Breast epithelium (tissue), 3 donors: ENCODE measurements at regions not wholly inside any gene's neighbourhood (a gene's known extent, or its start where the extent isn't known, plus 50 kb on each side); places are given as distances from the start of the nearest gene placed in this dataset.

Source experiments
- CTCF ChIP-seq, 3 donors: fragments of 450-650 bp; IDR thresholded peaks; one replicate each; pipeline ENCODE4 v1.5.1; 2016 to 2017; ENCODE audit warnings: antibody characterized with exemption in 3 of 3, mild to moderate bottlenecking in 3 of 3, moderate library complexity in 3 of 3
- POLR2A ChIP-seq: fragments of 450-650 bp; IDR thresholded peaks from one replicate; pipeline ENCODE4 v1.6.1; 2016; ENCODE audit warnings: antibody characterized with exemption, mild to moderate bottlenecking, moderate library complexity

- TF ChIP-seq CTCF (IDR thresholded peaks at IDR 0.05) (no peak), POLR2A (no peak)
These were observed 393.5 kb downstream of the MTX2 start for GRCh38 chr2:176662753-176663152.
